Stimulated activated effector memory CD8-positive, alpha-beta T cell treated with anti-CD3 and anti-CD28 coated beads, Interleukin-12 subunit alpha, Interleukin-12 subunit beta, amount 100 ng/mL, for 72 hours (primary cell): ENCODE measurements at regions not wholly inside any gene's neighbourhood (a gene's known extent, or its start where the extent isn't known, plus 50 kb on each side); places are given as distances from the start of the nearest gene placed in this dataset.
"Not testable (repeated sequence)": the region's sequence is repeated elsewhere in the genome, so short reads cannot be mapped to it uniquely, and the experiment has no call there.

Experiments
- ATAC-seq: fragments of 150-1000 bp; cut with Tn5 transposase; 2 replicates; pipeline ENCODE4 v1.10.0; 2021
- DNase-seq, 2 donors: peaks; one replicate each; pipeline ENCODE4 v3.0.0; 2021 to 2022; ENCODE audit warnings: low spot score in 2 of 2
- H3K27ac Mint-ChIP-seq: one replicate; pipeline ENCODE4 v1.8.0; 2022; ENCODE audit warnings: mild to moderate bottlenecking, mixed read lengths
- H3K36me3 Mint-ChIP-seq: one replicate; pipeline ENCODE4 v1.8.0; 2022; ENCODE audit warnings: mild to moderate bottlenecking, mixed read lengths
- H3K4me1 Mint-ChIP-seq: one replicate; pipeline ENCODE4 v1.8.0; 2022; ENCODE audit warnings: mixed read lengths
- H3K4me3 Mint-ChIP-seq: one replicate; pipeline ENCODE4 v1.8.0; 2022; ENCODE audit warnings: mild to moderate bottlenecking, mixed read lengths
- H3K9me3 Mint-ChIP-seq: one replicate; pipeline ENCODE4 v1.8.0; 2022; ENCODE audit warnings: mixed read lengths

- Mint-ChIP-seq H3K36me3 (no peaks in the 10 kb centered on the region), H3K4me1 (no peaks in the 10 kb centered on the region), H3K4me3 (no peak overlapping the region), H3K9me3 (peaks cover 25% of the 10 kb centered on the region), H3K27ac (no peak overlapping the region)
- DNase-seq, result no peak
- ATAC-seq, result no peak
Measured at GRCh38 chr11:37946155-37946766, 1348.2 kb upstream of the RAG2 start.

DNA sequence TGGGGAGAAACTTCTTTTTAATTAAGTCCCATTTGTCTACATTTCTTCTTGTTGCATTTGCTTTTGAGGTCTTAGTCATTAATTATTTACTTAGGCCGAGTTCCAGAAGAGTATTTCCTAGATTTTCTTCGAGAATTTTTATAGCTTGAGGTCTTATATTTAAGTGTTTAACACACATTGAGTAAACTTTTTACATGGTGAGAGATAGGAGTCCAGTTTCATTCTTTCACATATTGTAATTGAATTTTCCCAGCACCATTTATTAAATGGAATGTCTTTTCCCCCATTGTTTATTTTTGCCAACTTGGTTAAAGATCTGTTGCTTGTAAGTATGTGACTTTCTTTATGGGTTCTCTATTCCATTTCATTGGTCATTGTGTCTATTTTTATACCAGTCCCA is 1344.0 kb upstream of the RAG2 start:
- DNase-seq (no peak), ATAC-seq (no peak)
- H3K4me3 Mint-ChIP-seq, result no peak overlapping the region
- no peak overlapping the region for H3K27ac Mint-ChIP-seq
- peaks cover 23% of the 10 kb centered on the region for H3K9me3 Mint-ChIP-seq
- no peaks in the 10 kb centered on the region for H3K4me1 Mint-ChIP-seq
- no peaks in the 10 kb centered on the region for H3K36me3 Mint-ChIP-seq

GRCh38 chr11:37929100-37929653 is 1331.1 kb upstream of the RAG2 start:
- Mint-ChIP-seq H3K9me3 (peaks cover 3% of the 10 kb centered on the region), H3K4me1 (no peaks in the 10 kb centered on the region), H3K27ac (no peak overlapping the region), H3K36me3 (no peaks in the 10 kb centered on the region), H3K4me3 (no peak overlapping the region)
- no peak for ATAC-seq
- no peak for DNase-seq

DNA sequence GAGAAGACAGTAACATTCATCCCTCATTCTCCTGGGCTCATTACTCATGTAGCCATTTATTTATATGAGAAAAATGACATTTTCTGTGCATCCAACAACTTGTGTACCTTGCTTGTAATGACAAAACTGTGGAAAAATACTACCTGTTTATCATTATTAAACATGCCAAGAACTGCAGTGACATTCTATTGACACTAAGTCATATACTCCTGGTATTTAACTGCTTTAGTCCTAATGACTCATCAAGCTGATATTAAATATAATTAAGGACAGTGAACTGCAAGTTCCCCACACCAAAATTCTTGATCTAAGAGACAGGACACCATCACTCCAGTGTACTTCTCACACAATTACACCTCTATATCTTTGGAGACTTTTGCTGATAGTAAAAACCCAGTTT is 1328.7 kb upstream of the RAG2 start:
- Mint-ChIP-seq H3K27ac (no peak overlapping the region), H3K4me1 (no peaks in the 10 kb centered on the region), H3K4me3 (no peak overlapping the region), H3K9me3 (peaks cover 7% of the 10 kb centered on the region), H3K36me3 (no peaks in the 10 kb centered on the region)
- no peak for ATAC-seq
- DNase-seq, result no peak

GRCh38 chr11:37916331-37916730 is 1318.3 kb upstream of the RAG2 start:
- Mint-ChIP-seq H3K4me3 (no peak overlapping the region), H3K27ac (no peak overlapping the region), H3K4me1 (no peaks in the 10 kb centered on the region), H3K9me3 (peaks cover 15% of the 10 kb centered on the region), H3K36me3 (no peaks in the 10 kb centered on the region)
- no peak for ATAC-seq
- no peak for DNase-seq

DNA sequence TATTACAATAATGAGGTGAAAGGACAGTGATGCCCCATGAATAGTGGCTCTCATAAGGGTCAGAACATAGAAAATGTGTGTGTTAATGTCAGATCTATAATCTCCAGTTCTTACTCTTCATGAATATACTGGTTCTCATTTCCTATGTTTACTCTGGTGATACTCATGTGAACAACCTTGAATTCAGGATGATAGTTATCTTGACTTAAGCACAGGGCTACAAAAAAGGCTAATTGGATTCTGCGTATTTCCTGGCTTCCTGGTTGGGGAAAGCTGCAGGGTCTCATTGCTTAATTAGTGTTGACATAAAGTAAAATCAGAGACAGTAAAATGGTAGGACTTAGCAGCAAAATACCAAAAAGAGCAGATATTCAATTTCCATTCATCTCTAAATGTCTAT is 1316.8 kb upstream of the RAG2 start:
- DNase-seq (no peak), ATAC-seq (no peak)
- no peaks in the 10 kb centered on the region for H3K36me3 Mint-ChIP-seq
- H3K9me3 Mint-ChIP-seq, result peaks cover 15% of the 10 kb centered on the region
- H3K4me1 Mint-ChIP-seq, result no peaks in the 10 kb centered on the region
- no peak overlapping the region for H3K27ac Mint-ChIP-seq
- H3K4me3 Mint-ChIP-seq, result no peak overlapping the region

DNA sequence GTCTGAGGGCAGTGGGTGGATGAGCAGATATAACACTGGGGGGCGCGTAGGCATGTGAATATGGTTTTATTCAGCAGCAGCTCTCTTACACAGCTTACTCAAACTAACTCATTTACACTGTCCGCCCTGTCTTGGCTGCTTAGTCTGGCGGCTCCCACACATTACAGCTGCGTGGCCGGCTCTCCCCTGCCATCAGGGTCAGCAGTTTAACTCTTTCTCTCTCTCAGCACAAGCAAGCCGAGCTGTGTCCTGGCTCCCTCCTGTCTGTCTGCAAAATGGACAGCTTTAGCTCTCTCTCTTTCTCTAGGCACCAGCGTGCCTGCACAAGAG is 1310.1 kb upstream of the RAG2 start:
- Mint-ChIP-seq H3K36me3 (no peaks in the 10 kb centered on the region), H3K4me1 (no peaks in the 10 kb centered on the region), H3K9me3 (peaks cover 10% of the 10 kb centered on the region), H3K4me3 (no peak overlapping the region), H3K27ac (no peak overlapping the region)
- ATAC-seq (no peak), DNase-seq (no peak)

- no peak overlapping the region for H3K4me3 Mint-ChIP-seq
- H3K4me1 Mint-ChIP-seq, result no peaks in the 10 kb centered on the region
- no peak overlapping the region for H3K27ac Mint-ChIP-seq
- no peak for DNase-seq
- no peaks in the 10 kb centered on the region for H3K36me3 Mint-ChIP-seq
- ATAC-seq, result peak; percentile 22
- H3K9me3 Mint-ChIP-seq, result peaks cover 10% of the 10 kb centered on the region
Measured at GRCh38 chr11:37907436-37908218, 1309.6 kb upstream of the RAG2 start.

DNA sequence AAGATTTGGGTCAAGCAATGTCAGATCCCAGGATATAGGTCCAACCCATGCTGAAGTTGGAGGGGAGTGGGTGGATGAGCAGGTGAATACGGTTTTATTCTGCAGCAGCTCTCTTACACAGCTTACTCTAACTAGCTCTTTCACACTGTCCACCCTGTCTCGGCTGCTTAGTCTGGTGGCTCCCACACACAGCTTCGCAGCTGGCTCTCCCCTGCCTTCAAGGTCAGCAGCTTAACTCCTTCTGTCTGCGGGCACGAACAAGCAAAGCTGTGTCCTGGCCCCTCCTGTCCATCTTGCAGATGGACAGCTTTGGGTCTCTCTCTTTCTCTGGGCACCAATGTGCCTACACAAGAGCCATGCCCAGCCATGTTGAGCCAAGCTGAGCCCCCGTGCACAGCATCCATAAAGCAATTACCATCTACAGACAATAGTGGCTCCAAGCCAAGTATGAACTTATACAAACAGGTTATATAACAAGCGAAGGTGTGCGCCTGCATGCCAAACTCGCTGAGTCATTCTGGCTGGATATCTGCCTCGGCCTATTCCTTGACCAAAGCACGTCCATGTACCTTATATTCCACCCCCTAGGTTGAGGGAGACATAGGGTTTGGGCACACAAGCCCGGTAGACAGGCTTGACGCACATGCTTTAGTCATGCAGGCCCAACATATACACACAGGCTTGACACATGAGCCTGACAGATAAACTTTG is 1307.8 kb upstream of the RAG2 start:
- H3K36me3 Mint-ChIP-seq, result no peaks in the 10 kb centered on the region

GRCh38 chr11:37896016-37896415 is 1298.0 kb upstream of the RAG2 start:
- DNase-seq (no peak), ATAC-seq (no peak)
- no peaks in the 10 kb centered on the region for H3K36me3 Mint-ChIP-seq
- H3K4me1 Mint-ChIP-seq, result no peaks in the 10 kb centered on the region
- H3K27ac Mint-ChIP-seq, result no peak overlapping the region
- H3K9me3 Mint-ChIP-seq, result peaks cover 7% of the 10 kb centered on the region
- no peak overlapping the region for H3K4me3 Mint-ChIP-seq

More for the DNA sequence above, 1307.8 kb upstream of the RAG2 start:
- H3K27ac Mint-ChIP-seq, result no peak overlapping the region
- ATAC-seq (peak; percentile 8), DNase-seq (no peak)
- H3K4me1 Mint-ChIP-seq, result no peaks in the 10 kb centered on the region
- peaks cover 14% of the 10 kb centered on the region for H3K9me3 Mint-ChIP-seq
- no peak overlapping the region for H3K4me3 Mint-ChIP-seq

GRCh38 chr11:37881741-37882140 is 1283.7 kb upstream of the RAG2 start:
- Mint-ChIP-seq H3K36me3 (no peaks in the 10 kb centered on the region), H3K27ac (no peak overlapping the region), H3K9me3 (peaks cover 8% of the 10 kb centered on the region), H3K4me1 (no peaks in the 10 kb centered on the region), H3K4me3 (no peak overlapping the region)
- no peak for ATAC-seq
- no peak for DNase-seq

DNA sequence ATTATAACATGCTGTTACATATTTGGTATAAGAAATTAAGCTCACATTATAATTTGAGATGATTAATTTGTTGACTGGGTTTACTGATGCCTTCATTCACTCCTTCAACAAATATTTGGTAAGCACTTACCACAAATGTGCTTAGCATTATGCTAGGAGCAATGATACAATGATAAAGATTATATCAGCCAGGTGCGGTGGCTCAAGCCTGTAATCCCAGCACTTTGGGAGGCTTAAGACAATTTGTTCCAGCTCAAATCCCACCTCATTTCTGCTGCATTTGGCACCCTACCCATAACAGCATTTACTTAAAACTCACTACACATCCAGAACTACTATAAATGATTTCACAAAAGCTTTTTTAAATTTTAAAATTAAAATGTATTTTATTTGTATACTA is 1263.6 kb upstream of the RAG2 start:
- H3K27ac Mint-ChIP-seq, result no peak overlapping the region
- no peaks in the 10 kb centered on the region for H3K36me3 Mint-ChIP-seq
- ATAC-seq (no peak), DNase-seq (no peak)
- H3K9me3 Mint-ChIP-seq, result peaks cover 11% of the 10 kb centered on the region
- no peak overlapping the region for H3K4me3 Mint-ChIP-seq
- no peaks in the 10 kb centered on the region for H3K4me1 Mint-ChIP-seq

GRCh38 chr11:37858806-37859537 is 1260.9 kb upstream of the RAG2 start:
- H3K9me3 Mint-ChIP-seq, DNase-seq, H3K36me3 Mint-ChIP-seq, H3K4me3 Mint-ChIP-seq, ATAC-seq, H3K4me1 Mint-ChIP-seq, H3K27ac Mint-ChIP-seq: not testable (repeated sequence)

DNA sequence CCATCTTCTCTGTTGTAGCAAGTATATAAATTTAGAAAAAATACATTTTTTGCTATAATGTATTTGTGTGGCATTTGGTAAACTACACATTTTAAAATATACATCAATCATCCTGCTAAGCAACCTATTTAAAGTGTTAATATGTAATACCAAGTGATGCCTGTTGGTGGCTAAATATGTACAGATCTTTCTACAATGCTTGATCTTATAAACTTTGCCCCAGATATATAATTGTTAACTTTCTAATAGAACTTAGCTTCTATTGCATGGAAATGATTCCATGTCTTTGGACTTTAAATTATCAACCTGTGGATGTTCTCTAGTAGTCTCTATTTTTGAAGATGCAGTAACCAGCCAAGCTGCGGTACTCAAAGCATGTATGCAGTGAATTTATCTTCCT is 1260.4 kb upstream of the RAG2 start:
- H3K27ac Mint-ChIP-seq, result no peak overlapping the region
- ATAC-seq (no peak), DNase-seq (no peak)
- no peaks in the 10 kb centered on the region for H3K36me3 Mint-ChIP-seq
- H3K4me3 Mint-ChIP-seq, result no peak overlapping the region
- no peaks in the 10 kb centered on the region for H3K4me1 Mint-ChIP-seq
- H3K9me3 Mint-ChIP-seq, result peaks cover 10% of the 10 kb centered on the region

GRCh38 chr11:37857726-37858125 is 1259.7 kb upstream of the RAG2 start:
- Mint-ChIP-seq H3K9me3 (peaks cover 10% of the 10 kb centered on the region), H3K27ac (no peak overlapping the region), H3K4me3 (no peak overlapping the region), H3K36me3 (no peaks in the 10 kb centered on the region), H3K4me1 (no peaks in the 10 kb centered on the region)
- DNase-seq, result no peak
- ATAC-seq, result no peak
